Osteoblast (primary cell): ENCODE measurements at regions not wholly inside any gene's neighbourhood (a gene's known extent, or its start where the extent isn't known, plus 50 kb on each side); places are given as distances from the start of the nearest gene placed in this dataset.

Experiments
- DNase-seq: peaks from one replicate; pipeline ENCODE4 v3.0.0; 2011; ENCODE audit warnings: low spot score, mixed read lengths; ENCODE audit not compliant: insufficient read length; ENCODE audit errors: missing footprints
- H2AFZ ChIP-seq: 2 replicates; pipeline ENCODE4 v1.6.0; 2011; ENCODE audit warnings: mild to moderate bottlenecking, low read length
- H3K27ac ChIP-seq: 2 replicates; pipeline ENCODE4 v1.5.1; 2011; ENCODE audit warnings: mild to moderate bottlenecking, low read depth, low read length, moderate library complexity
- H3K27me3 ChIP-seq: 2 replicates; pipeline ENCODE4 v1.6.0; 2012; ENCODE audit warnings: mild to moderate bottlenecking, control low read depth, inconsistent platforms, low read length, moderate library complexity; ENCODE audit not compliant: insufficient read depth
- H3K36me3 ChIP-seq: 2 replicates; pipeline ENCODE4 v1.5.1; 2011; ENCODE audit warnings: mild to moderate bottlenecking, low read length, control low read depth, moderate library complexity; ENCODE audit not compliant: insufficient read depth
- H3K4me1 ChIP-seq: 2 replicates; pipeline ENCODE4 v1.5.1; 2011; ENCODE audit warnings: mild to moderate bottlenecking, low read length, control low read depth, moderate library complexity; ENCODE audit not compliant: insufficient read depth
- H3K4me2 ChIP-seq: 2 replicates; pipeline ENCODE4 v1.6.0; 2011; ENCODE audit warnings: mild to moderate bottlenecking, low read length; ENCODE audit not compliant: insufficient read depth
- H3K4me3 ChIP-seq: fragments of 200-600 bp; sonication (generic); 3 replicates; pipeline ENCODE4 v1.5.1; 2012; ENCODE audit warnings: mild to moderate bottlenecking, low read length, inconsistent platforms; ENCODE audit not compliant: insufficient read depth
- H3K79me2 ChIP-seq: 2 replicates; pipeline ENCODE4 v1.6.0; 2012; ENCODE audit warnings: mild to moderate bottlenecking, low read length, control low read depth, inconsistent platforms; ENCODE audit not compliant: insufficient read depth
- H3K9me3 ChIP-seq: 2 replicates; pipeline ENCODE4 v1.5.1; 2011; ENCODE audit warnings: low read depth, low read length, control low read depth
- H4K20me1 ChIP-seq: 2 replicates; pipeline ENCODE4 v1.6.0; 2012; ENCODE audit warnings: mild to moderate bottlenecking, low read length, control low read depth; ENCODE audit not compliant: insufficient read depth
- CTCF ChIP-seq: IDR thresholded peaks from 2 replicates; pipeline ENCODE4 v1.5.1; 2011; ENCODE audit warnings: mild to moderate bottlenecking, low read depth, low read length, moderate library complexity; ENCODE audit errors: extremely low read depth

GRCh38 chr7:94274828-94275227 lies 119.9 kb upstream of the COL1A2 start:
- Histone ChIP-seq H3K4me3 (no peak overlapping the region), H2AFZ (no peak overlapping the region), H3K27me3 (no peaks in the 10 kb centered on the region), H3K79me2 (no peaks in the 10 kb centered on the region), H3K4me2 (no peak overlapping the region), H3K4me1 (peaks cover 7% of the 10 kb centered on the region), H3K36me3 (no peaks in the 10 kb centered on the region), H3K27ac (no peak overlapping the region), H4K20me1 (no peaks in the 10 kb centered on the region), H3K9me3 (no peaks in the 10 kb centered on the region)
- DNase-seq = no peak
- TF ChIP-seq CTCF = no peak

- no peaks in the 10 kb centered on the region for H3K36me3 ChIP-seq
- H3K4me3 ChIP-seq = no peak overlapping the region
- H2AFZ ChIP-seq = no peak overlapping the region
- H3K27ac ChIP-seq = no peak overlapping the region
- no peak for DNase-seq
- no peaks in the 10 kb centered on the region for H3K9me3 ChIP-seq
- H4K20me1 ChIP-seq = no peaks in the 10 kb centered on the region
- no peaks in the 10 kb centered on the region for H3K27me3 ChIP-seq
- no peak for TF ChIP-seq CTCF
- H3K4me2 ChIP-seq = no peak overlapping the region
- peaks cover 7% of the 10 kb centered on the region for H3K4me1 ChIP-seq
- no peaks in the 10 kb centered on the region for H3K79me2 ChIP-seq
Observed at GRCh38 chr7:94276027-94276426, 118.7 kb upstream of the COL1A2 start.

- Histone ChIP-seq H3K27ac (no peak overlapping the region), H3K4me3 (no peak overlapping the region), H3K27me3 (no peaks in the 10 kb centered on the region), H2AFZ (no peak overlapping the region), H3K9me3 (no peaks in the 10 kb centered on the region), H3K4me2 (no peak overlapping the region), H3K79me2 (no peaks in the 10 kb centered on the region), H3K4me1 (peaks cover 7% of the 10 kb centered on the region), H4K20me1 (no peaks in the 10 kb centered on the region), H3K36me3 (no peaks in the 10 kb centered on the region)
- DNase-seq = no peak
- peak; percentile 54 for TF ChIP-seq CTCF
Observed at GRCh38 chr7:94276795-94277194, 117.9 kb upstream of the COL1A2 start.

- DNase-seq = no peak
- Histone ChIP-seq H3K27ac (no peak overlapping the region), H3K27me3 (no peaks in the 10 kb centered on the region), H2AFZ (no peak overlapping the region), H3K79me2 (no peaks in the 10 kb centered on the region), H3K4me1 (peaks cover 7% of the 10 kb centered on the region), H3K36me3 (no peaks in the 10 kb centered on the region), H3K4me3 (no peak overlapping the region), H4K20me1 (no peaks in the 10 kb centered on the region), H3K9me3 (no peaks in the 10 kb centered on the region), H3K4me2 (no peak overlapping the region)
- no peak for TF ChIP-seq CTCF
Observed at GRCh38 chr7:94277236-94277635, 117.5 kb upstream of the COL1A2 start.
